ENCODE measurements at regions not wholly inside any gene's neighbourhood (a gene's known extent, or its start where the extent isn't known, plus 50 kb on each side); places are given as distances from the start of the nearest gene placed in this dataset.

DNA sequence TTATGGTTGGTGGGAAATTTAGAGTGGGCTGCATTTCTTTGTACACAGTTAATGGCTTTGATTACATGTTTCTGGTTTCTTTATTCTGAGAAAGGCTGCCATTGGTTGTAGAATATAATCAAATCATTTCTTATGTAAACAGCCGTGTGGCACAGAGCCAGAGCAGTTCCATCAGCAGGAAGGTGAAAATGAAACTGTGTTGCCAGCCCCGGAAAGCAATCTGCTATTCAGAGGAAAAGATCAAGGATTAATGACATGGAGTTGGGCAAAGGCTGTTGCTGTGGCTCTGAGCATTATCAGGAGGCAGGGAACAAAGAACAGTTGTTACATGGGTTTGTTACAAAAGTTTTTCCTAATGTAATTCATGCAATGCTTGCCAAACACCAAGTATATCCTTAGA lies 74.2 kb upstream of the ZNF716 start:
- Histone ChIP-seq H3K36me3 (replicated peaks) (no peaks in the 10 kb centered on the region), H3K4me3 (ENCODE audit: low read depth, low read length) (no peak overlapping the region), H3K27me3 (replicated peaks) (no peaks in the 10 kb centered on the region), H3K27ac (no peak overlapping the region)
- in situ Hi-C loops (cut with HindIII; ENCODE audit: low pct_ligation_motif_present, low sequenced_read_pairs): no loop called here
- no peak for TF ChIP-seq CTCF (IDR thresholded peaks at IDR 0.05; ENCODE audit: low read depth, low read length, missing control alignments)
- DNase-seq: no peak

GRCh38 chr7:57381581-57381980 lies 68.4 kb upstream of the ZNF716 start:
- in situ Hi-C loops (cut with HindIII; ENCODE audit: low pct_ligation_motif_present, low sequenced_read_pairs): no loop called here
- no peak for DNase-seq

DNA sequence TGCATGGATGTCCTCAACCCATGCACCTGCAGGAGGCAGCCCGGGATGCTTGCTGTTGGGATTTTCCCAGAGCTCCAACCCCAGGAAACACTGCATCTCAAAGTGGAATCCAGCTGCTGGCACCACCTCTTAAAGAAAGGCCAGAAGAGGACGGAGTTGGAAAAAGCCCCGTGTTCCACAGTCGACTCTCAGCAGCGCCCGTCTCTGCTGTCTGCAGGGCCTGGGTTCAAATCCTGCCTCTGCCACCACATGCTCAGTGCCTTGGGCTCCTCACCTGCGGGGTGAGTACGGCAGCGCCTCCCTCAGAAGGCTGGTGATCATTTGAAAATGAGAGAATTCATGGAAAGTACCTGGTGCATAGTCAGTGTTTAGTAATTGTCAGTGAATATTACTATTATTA lies 65.6 kb upstream of the ZNF716 start:
- Histone ChIP-seq H3K27ac (no peak overlapping the region), H3K4me3 (ENCODE audit: low read depth, low read length) (no peak overlapping the region), H3K27me3 (replicated peaks) (no peaks in the 10 kb centered on the region), H3K36me3 (replicated peaks) (no peaks in the 10 kb centered on the region)
- in situ Hi-C loops (cut with HindIII; ENCODE audit: low pct_ligation_motif_present, low sequenced_read_pairs): no loop called here
- TF ChIP-seq CTCF (IDR thresholded peaks at IDR 0.05; ENCODE audit: low read depth, low read length, missing control alignments): no peak
- no peak for DNase-seq

More at GRCh38 chr7:57381581-57381980, 68.4 kb upstream of the ZNF716 start:
- Histone ChIP-seq H3K27ac (no peak overlapping the region), H3K36me3 (replicated peaks) (no peaks in the 10 kb centered on the region), H3K27me3 (replicated peaks) (no peaks in the 10 kb centered on the region), H3K4me3 (ENCODE audit: low read depth, low read length) (no peak overlapping the region)
- TF ChIP-seq CTCF (IDR thresholded peaks at IDR 0.05; ENCODE audit: low read depth, low read length, missing control alignments): no peak

DNA sequence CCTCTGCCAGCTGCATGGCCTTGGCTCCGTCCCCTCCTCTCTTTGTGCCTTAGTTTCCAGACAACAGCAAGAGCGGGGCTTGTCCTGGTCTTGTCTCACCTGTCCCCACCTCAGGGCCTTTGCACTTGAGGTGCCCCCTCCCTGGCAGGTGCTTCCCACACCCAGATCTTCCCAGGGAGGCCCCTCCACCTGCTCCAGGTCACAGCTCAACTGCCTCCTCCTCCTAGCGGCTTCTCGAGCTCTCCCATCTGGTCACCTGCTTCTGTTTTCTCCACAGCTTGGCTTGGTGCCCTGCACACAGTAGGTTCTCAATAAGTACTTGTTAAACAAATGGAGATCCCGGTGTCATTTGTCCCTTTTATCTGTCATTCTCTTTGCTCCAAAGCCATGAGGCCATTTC lies 64.3 kb upstream of the ZNF716 start:
- no peak for DNase-seq
- no peaks in the 10 kb centered on the region for H3K36me3 ChIP-seq (replicated peaks)
- in situ Hi-C loops (cut with HindIII; ENCODE audit: low pct_ligation_motif_present, low sequenced_read_pairs): no loop called here
- TF ChIP-seq CTCF (IDR thresholded peaks at IDR 0.05; ENCODE audit: low read depth, low read length, missing control alignments): no peak
- H3K27me3 ChIP-seq (replicated peaks): no peaks in the 10 kb centered on the region
- H3K27ac ChIP-seq: no peak overlapping the region
- H3K4me3 ChIP-seq (ENCODE audit: low read depth, low read length): no peak overlapping the region

DNA sequence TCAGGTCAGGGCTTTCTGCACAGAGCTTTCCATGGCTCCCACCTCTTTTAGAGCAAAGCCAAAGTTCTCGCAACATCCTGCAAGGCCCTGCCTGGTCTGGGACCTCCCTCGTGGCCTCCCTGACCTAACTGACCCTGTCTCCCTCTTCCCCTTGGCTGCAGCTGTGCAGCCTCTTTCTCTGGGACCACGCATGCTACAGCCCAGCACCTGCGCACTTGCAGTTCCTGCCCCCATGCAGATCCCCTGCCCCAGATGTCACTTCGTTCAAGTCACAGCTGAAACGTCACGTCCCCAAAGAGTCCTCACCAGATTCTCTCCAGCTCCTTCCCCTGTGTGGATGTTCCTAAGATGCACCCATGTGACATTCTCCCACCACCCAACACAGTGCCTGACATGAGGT lies 61.2 kb upstream of the ZNF716 start:
- H3K36me3 ChIP-seq (replicated peaks): no peaks in the 10 kb centered on the region
- TF ChIP-seq CTCF (IDR thresholded peaks at IDR 0.05; ENCODE audit: low read depth, low read length, missing control alignments): no peak
- in situ Hi-C loops (cut with HindIII; ENCODE audit: low pct_ligation_motif_present, low sequenced_read_pairs): no loop called here
- no peak for DNase-seq
- no peaks in the 10 kb centered on the region for H3K27me3 ChIP-seq (replicated peaks)
- H3K27ac ChIP-seq: no peak overlapping the region
- no peak overlapping the region for H3K4me3 ChIP-seq (ENCODE audit: low read depth, low read length)

DNA sequence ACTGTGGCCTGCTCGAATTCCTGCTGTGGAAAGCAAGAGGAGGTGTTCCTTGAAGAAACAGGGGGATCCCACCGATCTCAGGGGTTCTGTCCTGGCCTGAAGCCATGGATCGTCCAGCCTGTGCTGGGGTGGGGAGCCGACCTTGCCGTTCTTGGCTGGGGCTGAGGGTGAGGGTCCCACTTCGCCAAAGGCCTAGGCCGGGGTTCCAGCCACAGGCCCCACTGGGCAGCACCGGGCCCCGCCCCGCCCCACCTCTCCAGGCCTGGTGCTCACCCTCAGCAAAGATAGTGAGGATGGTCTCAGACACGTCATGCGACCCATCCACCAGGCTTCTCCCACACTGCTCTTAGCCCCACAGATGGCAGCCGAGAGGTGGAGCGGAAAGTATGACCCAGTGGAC lies 51.4 kb upstream of the ZNF716 start:
- in situ Hi-C loops (cut with HindIII; ENCODE audit: low pct_ligation_motif_present, low sequenced_read_pairs): no loop called here
- Histone ChIP-seq H3K4me3 (ENCODE audit: low read depth, low read length) (no peak overlapping the region), H3K27me3 (replicated peaks) (no peaks in the 10 kb centered on the region), H3K36me3 (replicated peaks) (no peaks in the 10 kb centered on the region), H3K27ac (no peak overlapping the region)
- no peak for TF ChIP-seq CTCF (IDR thresholded peaks at IDR 0.05; ENCODE audit: low read depth, low read length, missing control alignments)
- no peak for DNase-seq
